GM19043 (cell line): ENCODE measurements at regions not wholly inside any gene's neighbourhood (a gene's known extent, or its start where the extent isn't known, plus 50 kb on each side); places are given as distances from the start of the nearest gene placed in this dataset.
"Not testable (repeated sequence)": the region's sequence is repeated elsewhere in the genome, so short reads cannot be mapped to it uniquely, and the experiment has no call there.

Experiments used
- ATAC-seq: cut with Tn5 transposase; IDR thresholded peaks from one replicate; pipeline ENCODE4 v1.9.1; 2021; ENCODE audit warnings: low read depth; ENCODE audit not compliant: unreplicated experiment

DNA sequence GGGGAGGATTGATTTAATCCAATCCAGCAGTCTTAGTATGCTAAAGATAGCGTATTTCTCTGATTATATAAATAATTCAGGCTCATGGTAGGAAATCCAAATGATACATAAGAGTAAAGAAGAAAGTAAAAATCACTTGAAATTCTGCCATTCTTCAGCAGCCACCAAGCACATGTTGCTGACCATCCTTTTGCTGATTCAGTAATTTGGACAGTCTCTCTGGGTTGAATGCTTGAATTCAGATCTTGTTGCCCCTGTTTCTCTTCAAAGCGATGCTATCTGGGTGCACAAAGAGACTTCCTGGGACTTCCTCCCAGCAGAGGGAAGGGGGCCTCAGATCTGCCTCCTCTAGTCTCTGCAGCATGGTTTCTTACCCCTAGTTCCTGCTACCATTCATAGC lies 609.1 kb downstream of the UTRN start:
- ATAC-seq, result no peak

GRCh38 chr6:144895313-144896278 lies 610.5 kb downstream of the UTRN start:
- ATAC-seq, result no peak

DNA sequence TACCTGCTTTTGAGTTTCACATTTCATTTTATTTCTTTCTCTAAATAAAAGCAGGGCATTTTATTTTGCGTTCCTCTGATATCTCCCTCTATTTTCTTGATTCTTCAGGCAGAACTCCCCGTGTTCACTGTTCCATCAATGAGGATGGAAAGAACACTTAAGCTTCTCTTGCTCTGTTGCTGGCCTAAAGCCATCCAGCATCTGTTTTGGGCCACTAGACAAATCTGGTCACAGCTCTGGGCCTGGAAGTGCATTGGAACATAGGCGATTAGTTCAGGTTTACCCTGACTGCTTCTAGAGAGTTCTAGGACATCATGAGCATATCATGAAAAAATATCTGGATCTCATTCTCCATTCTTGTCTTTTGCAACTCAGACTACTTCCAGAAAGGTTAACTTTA lies 611.2 kb downstream of the UTRN start:
- ATAC-seq, result no peak

DNA sequence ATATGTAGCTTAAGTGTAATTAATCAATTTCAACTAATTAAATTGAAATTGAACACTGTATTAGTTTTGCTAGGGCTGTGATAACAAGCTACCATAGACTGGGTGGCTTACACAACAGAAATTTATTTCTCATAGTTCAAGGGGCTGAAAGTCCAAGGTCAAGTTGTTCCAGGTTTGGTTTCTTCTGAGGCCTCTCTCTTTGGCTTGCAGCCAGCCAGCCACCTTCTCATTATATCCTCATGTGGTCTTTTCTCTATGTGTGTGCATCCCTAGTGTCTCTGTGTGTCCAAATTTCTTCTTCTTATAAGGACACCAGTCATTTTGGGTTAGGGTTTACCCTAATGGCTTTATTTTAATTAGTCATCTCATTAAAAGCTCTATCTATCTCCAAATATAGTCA lies 611.7 kb downstream of the UTRN start:
- ATAC-seq, result no peak

DNA sequence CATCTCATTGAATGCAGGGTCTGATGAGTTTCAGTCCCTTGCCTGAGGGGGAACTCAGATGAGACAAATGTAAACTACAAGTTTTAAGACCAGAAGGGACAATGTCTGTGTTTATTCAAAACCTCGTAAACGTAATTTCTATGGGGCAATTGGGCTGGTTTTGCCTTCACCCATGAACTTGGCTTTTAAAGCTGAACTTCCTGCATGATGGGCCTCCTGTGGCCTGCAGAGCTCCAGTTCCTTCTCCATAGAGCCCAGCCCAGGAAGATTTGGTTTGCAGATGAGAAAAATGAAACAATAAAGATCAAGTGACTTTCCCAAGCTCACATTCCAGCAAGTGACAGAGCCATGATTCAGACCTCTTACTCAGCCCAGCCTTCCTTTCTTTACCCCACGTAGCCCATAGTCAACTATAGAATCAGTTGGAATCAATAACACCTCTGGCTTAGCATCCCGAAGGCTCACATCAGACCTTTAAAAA lies 612.3 kb downstream of the UTRN start:
- ATAC-seq, result no peak

DNA sequence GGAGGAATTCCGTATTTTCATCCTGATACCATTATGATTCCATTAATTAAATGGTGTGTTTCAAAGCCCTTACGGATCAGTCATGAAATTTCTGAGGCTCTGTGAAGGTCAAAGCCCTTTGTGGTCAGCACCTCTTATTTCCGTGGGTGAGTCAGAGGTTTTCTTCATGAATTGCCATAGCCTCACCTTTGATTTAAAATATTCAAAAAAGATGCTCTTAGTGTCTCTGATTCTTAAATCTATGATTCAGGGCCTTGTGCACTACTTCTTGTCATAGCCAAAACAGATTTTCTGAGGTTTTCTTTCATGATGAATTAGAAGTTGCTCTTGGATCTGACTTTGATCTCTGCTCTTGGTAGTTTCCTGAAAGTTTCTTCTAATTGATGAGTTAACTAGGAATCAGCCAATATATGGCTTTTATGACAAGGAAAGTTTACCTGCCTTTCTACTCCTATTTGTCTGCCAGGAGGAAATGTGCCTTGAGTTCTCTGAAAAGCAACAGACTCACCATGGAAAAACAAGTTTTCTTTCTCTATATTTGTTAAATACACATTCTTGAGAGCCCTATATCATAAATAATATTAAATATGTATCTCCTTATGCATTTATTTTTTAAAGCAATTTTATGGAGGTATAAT lies 613.0 kb downstream of the UTRN start:
- no peak for ATAC-seq

- ATAC-seq, result no peak
These were observed 613.6 kb downstream of the UTRN start for GRCh38 chr6:144898741-144899140.

DNA sequence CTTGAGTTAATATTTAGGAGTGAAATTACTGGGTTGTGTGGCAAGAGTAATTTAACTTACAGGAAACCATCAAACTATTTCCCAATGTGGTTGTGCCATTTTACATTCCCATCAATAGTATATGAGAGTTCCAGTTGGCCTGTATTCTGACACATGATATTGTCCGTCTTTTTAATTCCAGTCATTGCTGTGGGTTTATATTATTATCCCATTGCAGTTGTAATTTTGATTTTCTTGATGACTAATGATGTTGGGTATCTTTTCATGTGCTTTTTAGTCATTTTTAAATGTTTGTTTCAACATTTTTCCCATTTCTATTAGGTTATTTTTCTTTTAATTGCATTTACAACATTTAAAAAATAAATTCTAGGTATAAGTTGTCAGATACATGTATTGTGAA lies 614.0 kb downstream of the UTRN start:
- ATAC-seq, result no peak

- no peak for ATAC-seq
These were observed 616.3 kb downstream of the UTRN start for GRCh38 chr6:144901412-144901811.

DNA sequence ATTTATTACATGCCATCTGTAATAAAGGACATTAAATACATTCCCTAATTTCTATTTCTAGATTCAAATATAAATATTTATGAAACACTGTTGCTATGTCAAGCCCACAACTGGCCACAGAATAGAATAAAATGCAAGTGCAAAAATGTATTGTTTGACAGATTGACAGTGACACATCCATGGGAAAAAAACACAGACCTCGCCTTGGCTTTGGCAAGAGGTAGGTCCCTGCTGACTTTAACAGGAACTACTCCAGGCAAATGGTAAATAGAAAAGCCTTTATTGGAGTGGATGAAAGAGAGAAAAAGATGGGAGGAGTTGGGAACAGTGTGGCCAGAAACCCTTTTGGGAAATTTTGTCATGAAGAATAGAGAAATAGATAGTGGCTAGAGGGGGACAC lies 622.9 kb downstream of the UTRN start:
- no peak for ATAC-seq

DNA sequence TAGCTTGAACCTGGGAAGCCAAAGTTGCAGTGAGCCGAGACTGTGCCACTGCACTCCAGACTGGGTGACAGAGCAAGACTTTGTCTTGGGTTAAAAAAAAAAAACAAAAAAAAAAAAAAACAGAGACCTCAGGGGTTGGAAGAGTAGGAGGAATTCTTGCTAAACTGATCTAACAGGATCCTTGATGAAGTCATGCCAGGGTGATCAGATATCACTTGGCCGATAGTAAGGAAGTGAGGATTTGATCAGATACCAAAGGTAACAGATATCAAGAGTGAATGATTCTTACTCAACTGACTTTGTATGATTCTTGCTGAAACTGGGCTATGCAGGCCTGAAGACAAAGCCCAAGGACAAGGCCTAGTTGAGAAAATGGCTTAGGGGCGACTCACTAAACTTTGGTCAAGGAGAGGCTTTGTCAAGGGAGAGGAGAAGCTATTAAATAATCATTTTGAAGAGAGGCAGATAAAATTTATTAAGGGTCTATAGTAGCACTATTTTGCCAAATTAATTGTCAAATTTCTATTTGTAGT lies 624.7 kb downstream of the UTRN start:
- no peak for ATAC-seq

DNA sequence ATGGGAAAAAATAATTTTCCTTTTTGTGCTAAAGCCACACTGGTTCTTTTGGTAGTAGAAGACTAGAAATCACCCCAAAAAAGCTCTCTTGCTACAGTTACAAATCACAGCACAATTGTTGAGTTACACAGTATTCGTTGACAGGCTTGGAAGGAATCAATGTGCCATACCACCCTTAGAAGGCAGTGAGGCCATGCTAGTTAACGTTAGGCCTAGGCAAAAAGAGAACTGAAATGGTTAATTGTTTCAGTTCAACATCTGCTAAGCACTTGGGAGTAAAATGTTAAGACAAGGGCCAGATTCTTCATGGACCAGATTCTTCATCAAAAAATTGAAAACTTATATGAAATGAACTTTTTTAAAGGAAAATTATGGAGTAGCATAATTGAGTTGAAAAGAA lies 626.2 kb downstream of the UTRN start:
- ATAC-seq, result no peak

GRCh38 chr6:144912474-144912873 lies 627.3 kb downstream of the UTRN start:
- ATAC-seq, result no peak

GRCh38 chr6:144918073-144918472 lies 632.9 kb downstream of the UTRN start:
- ATAC-seq, result no peak

- ATAC-seq, result no peak
These were observed 634.4 kb downstream of the UTRN start for GRCh38 chr6:144919560-144919959.

- ATAC-seq, result no peak
These were observed 635.3 kb downstream of the UTRN start for GRCh38 chr6:144920391-144920961.

DNA sequence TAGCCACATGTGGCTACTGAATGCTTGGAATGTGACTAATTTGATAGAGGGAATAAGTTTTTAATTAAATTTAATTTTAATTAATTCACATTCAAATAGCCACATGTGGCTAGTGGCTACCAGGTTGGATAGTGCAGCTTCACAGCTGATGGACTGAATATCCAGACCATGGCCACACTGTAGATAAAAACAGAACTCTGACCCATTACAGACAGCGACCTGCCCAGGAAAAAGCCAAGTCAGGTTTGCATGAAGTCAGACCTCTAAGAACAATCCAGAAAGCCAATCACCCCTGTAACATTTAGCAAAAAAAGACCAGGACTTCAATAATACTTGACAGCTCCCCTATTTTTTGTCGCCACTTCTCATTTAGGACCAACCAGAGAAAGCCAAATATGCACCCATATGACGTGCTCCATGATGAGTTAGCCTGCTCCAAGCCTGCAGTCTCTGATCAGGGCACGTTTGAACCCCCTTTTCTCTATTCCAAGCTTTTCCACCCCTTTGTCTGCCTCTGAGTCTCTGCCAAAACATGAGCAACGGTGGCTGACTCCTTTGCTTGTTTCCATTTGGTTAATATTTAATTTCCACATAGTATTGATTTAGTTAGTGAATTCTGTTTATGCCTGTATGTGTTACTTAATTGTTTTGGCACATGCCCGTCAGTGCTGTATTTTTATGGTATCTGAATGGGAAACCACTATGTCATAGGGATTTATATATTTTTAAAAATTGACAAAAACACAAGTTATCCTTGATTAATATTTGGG lies 636.3 kb downstream of the UTRN start:
- no peak for ATAC-seq

DNA sequence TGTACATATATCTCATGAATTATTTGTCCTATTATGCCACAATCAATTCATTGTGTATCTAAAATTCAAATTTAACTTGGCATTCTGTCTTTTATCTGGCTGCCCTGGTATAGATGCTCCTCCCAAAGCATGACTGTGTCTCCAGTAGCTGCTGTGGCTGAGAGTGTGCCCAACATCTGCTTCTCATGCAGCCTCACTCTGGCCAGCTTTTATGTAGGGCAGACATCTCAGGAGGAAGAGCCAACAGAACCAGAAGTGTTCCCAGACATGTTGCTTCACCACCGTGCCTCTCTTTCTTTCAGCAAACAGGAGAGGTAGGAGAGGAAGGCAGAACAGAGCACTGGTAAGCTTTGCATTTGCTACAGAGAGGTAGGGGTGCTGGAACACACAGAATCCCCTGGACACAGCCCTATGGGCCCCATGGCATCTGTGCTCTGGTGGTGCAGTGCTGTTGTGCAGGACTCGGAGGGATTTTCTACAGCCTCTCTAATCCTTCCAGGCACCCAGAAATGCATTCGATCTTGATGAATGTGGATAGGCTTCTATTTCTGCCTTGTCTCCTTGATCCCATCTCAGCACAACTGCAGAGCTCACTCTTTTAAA lies 637.1 kb downstream of the UTRN start:
- ATAC-seq, result no peak

DNA sequence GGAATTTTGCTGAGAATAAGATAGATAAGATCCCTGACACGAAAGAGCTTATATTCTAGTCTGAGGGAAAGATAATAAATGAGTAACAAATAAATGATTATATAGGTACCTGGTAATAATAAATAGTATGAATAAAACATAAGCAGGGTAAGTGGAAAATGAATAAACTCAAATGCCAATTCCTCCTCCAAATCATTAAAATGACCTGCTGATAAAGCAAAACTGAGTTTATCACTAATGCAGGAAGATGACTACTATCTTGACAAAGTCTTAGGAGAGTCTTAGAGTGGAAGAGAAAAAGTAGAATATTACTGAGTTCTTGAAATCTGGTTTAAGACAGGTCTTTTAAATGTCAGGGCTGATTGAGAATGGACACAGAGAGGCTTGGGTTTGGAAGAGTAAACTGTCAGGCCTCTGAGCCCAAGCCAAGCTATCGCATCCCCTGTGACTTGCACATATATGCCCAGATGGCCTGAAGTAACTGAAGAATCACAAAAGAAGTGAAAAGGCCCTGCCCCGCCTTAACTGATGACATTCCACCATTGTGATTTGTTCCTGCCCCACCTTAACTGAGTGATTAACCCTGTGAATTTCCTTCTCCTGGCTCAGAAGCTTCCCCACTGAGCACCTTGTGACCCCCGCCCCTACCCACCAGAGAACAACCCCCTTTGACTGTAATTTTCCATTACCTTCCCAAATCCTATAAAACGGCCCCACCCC lies 637.8 kb downstream of the UTRN start:
- ATAC-seq, result not testable (repeated sequence)

GRCh38 chr6:144923491-144923787 lies 638.3 kb downstream of the UTRN start:
- not testable (repeated sequence) for ATAC-seq
